HG03060 (cell line): ENCODE measurements at regions not wholly inside any gene's neighbourhood (a gene's known extent, or its start where the extent isn't known, plus 50 kb on each side); places are given as distances from the start of the nearest gene placed in this dataset.

ENCODE experiments used
- ATAC-seq: cut with Tn5 transposase; IDR thresholded peaks from one replicate; pipeline ENCODE4 v1.9.1; 2021; ENCODE audit warnings: low read depth, moderate number of reproducible peaks; ENCODE audit not compliant: unreplicated experiment

DNA sequence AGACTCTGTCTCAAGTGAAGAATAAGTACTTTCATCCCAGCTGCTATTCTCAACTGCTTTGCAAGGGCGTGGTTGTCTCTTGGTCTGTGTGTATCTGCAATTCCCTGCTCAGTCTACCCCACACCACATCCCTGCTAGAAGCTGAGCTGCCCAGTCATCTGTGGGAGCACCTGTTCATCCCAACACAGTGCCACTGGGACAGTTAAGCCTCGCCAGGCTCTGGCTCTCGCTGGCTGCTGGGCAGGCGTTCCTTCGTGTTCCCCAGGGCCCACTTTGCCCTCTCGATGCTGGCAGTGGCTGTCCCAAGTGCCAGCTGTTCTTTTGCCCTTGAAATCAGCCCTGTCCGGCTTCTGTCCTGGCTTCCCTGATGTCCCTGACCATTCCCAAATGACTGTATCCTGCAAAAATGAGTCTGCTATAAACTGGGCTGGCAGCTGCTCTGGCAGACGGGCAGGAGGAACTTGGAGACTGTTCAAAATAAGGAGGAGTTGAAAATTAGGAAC, 91.6 kb upstream of the KLHL25 start:
- no peak for ATAC-seq

DNA sequence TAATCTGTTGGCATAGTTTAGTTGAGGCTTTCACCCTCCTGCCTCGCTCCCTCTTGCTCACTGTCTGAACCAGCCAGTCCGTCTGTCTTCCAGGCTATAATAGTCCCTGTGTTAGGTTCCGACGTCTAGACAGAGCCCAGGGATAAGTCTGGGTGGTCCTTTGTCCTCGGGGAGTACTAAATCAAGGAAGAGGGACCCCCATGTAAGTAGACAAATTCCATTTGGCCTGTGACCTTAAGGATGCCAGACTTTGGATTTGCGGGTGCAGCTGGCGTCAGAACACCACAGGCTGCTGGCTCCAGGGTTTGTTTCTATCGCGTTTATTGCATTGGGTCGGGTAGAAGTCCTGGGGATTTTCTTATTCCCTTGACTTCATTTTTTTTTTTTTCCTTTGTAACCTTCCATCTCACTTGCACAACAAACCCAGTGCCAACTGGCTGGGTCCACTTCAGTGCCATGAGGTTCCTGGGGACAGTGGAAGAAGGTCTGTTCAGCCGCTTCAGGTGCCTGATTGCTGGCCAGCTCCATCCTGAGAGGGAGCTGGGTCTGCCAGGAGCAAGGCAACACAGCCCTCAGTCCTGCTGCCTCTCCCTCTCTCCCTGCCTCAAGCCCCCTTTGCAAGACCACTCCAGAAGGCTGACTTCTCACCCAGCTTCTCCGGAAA, 95.4 kb upstream of the KLHL25 start:
- no peak for ATAC-seq

DNA sequence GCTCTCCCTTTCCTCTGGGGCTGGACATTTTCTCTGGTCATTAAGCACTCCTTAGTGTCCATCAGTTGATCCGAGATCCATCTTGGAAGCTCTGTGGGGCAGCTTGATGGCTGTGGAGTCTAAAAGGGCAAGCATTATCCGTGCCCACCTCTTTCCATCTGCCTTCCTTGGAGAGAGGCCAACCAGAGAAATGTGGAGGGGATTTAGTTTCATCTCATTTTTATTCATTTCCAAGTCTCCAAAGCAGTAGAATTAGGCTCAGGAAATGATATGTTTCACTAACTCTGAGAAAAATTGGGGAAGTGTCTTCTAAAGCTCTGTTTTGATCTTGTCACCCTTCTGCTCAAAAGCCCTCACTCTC, 95.9 kb upstream of the KLHL25 start:
- ATAC-seq: no peak

- no peak for ATAC-seq
These were observed 96.7 kb upstream of the KLHL25 start for GRCh38 chr15:85891470-85891869.

DNA sequence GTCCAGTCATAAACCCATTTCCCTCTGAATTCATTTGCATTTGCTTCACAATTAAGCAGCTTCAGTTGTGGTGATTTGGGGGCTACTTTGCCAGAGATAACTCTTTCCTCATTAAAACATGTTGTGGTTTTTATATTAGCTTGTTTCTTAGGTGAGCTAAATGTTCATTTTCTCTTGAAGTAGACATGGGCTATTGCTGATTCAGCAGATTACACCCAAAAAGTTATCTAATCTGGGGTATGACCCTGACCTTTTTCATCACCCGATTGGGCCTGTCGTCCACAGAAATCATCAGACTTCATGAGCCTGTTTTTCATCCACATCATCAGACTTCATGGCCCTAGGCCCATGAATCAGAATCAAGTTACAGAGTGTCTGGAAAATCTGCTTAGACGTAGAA, 97.5 kb upstream of the KLHL25 start:
- no peak for ATAC-seq

DNA sequence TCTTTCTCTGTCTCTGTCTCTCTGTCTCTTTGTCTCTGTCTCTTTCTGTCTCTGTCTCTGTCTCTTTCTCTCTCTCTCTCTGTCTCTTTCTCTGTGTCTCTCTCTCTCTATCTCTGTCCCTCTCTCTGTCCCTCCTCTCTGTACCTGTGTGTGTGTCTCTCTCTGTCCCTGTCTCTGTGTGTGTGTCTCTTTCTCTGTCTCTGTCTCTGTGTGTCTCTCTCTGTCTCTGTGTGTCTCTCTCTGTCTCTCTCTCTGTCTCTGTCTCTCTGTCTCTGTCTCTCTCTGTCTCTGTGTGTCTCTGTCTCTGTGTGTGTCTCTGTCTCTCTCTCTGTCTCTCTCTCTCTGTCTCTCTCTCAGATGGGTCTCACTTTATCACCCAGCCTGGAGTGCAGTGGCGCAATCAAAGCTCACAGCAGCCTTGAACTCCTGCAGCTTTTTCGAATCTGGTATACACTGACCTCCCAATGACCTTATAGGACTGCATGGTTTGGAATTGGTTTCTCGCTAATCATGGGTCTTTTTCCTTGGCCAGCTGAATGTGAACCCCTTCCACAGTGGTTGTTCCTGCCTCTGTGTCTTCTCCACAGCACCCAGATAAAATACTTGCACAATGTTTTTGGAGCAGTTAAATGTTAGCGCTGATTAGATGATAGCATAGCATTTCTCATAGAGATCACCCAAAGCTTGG, 102.6 kb upstream of the KLHL25 start:
- ATAC-seq: no peak

DNA sequence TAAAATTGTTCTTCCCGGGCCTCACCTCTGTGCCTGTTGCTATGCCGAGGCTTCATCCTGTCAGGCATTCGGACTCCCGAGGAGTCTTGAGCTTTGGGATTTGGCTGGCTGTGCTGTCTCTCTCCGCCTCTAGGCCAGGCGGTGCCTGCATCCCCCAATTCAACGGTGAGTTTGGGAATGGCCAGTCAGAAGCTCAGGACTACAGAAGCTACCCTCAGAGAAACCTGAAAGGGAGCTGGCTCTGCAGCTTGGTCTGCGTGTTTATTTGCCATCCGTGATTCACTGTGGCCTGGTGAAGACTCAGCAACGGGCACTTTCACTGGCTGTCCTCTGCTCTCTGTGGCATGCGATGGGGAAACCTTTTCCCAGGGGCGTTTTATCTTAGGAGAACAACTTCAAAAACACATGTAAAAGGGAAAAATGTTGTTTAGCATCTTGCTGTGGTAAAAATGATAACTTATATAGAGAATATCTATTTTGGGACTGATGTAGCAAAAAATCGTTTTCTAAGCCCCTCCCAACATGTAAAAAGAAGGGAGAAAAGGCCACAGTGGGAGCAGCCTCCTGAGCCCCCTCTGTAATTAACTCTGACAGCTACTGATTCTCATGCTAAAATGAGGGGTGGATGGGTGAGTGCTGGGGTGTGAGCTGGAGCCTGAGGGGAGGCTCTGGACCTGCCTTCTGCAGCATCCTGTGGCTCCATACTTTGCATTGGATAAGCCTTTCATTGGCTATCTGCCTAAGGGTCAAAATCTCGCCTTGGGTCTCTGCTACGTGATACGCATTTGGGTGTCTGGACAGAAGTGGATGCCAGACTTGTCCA, 103.4 kb upstream of the KLHL25 start:
- ATAC-seq: no peak

GRCh38 chr15:85899927-85900326, 105.2 kb upstream of the KLHL25 start:
- ATAC-seq: no peak

DNA sequence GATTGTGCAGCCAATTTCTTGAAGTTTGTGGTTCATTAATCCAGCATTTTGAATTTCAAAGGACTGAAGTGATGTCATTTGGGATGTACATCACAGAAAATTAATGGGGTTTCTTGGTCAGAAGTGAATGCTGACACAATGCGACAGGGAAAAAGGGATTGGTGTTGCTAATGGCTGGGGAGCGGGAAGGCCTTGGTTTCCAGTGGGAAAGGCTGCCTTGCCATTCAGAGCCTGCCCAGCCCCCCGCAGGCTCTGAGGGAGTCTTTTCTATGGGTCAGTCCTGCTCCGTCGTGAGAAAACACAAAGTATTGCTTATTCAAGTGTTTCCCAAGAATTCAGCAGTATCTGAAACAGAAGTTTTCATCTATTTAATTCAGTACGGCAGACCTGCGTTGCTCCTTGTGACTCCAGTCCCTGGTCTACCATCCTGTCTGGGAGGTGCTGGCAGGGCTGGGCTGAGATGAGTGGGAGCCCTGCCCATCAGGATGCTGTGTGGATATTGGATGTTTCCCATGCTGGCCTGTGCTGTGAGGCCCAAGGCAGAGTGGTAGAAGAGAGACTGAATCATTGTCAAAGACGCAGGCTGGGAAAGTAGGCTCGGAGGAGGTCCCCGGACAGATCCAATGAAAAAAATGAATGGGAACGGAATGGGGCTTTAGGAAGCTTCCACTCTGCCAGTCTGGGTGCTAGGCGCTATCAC, 111.2 kb upstream of the KLHL25 start:
- no peak for ATAC-seq

GRCh38 chr15:85906640-85907039, 111.9 kb upstream of the KLHL25 start:
- no peak for ATAC-seq

DNA sequence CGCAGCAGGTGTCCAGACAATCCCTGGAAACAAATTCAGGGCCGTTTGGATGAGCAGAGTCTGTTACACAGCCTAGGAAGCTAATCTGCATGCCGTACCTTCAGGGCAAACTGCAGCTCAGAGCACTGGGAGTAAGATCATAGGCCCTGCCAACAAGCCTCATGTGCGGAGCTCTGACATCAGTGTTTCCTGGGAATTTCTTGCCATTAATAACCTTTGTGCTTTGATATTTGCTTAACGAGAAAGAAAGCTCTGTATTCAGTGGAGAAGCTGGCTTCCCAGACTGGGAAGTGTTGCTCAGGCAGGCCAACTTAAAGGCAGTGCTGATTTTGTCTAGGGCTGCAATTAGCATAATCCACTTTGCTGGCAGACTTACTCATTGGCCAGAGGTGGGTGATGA, 116.1 kb upstream of the KLHL25 start:
- ATAC-seq: no peak

GRCh38 chr15:85913461-85913860, 118.7 kb upstream of the KLHL25 start:
- ATAC-seq: no peak

DNA sequence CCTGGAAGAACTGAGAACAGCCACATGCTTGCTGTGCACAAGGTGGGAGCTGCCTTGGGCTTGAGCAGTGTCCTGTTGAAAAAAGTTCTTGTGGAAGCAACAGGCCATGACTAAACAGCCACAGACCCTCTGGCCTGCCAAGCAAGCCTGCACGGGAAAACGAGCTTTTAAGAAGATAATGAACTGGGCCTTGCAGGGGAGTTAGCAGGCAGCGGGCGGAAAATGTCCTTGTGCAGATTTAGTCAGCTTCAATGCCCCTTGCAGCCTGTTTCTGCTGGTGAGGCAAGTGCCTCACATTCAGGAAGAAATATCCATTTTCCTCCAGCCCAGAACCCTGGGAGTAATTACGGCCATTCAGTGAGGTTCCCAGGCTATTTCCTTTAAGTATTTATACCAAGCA, 126.2 kb upstream of the KLHL25 start:
- ATAC-seq: no peak

DNA sequence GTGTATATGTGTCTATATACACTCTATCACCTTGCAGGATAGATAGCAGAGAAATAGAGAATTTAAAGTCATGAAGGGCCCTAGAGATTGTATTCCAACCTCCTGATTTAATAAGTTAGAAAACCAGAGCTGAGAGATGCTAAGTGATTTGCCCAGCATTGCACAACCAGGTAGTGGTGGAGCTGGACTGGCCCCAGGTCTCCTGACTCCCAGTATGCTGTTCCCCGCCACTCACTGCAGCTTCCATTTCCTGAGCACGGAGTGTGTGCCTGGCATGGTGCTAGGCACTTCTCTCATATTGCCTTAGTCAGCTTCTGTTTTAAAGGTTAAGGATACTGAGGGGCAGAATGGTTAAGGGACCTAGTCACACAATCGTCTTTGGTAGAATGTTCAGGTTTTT, 129.4 kb upstream of the KLHL25 start:
- no peak for ATAC-seq

DNA sequence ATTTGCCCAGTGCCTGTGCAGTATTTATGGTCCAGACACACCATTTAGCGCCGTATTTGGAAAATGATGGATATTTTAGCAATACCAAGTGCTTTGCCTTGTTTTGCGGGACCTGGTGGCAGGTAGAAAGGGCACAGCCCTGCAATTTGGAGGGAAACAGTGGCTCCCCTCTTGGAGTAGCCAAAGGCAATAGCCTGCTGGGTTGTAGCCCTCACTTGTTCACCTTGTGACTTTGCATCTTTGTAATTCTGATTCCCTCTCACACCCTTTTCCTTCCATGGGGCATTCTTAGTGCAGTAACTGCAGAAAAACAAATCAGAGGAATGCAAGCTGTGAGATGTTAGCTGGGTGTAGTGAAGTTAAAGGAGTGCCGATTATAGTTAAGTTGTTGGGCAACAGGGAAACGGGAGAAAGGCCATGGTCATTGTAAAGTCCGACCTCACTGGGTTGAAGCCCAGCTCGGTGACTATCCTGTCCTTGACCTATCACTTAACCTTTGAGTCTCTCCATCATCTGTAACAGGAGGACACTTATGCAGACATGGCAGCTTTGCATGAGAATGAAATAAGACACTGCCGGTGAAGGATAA, 131.0 kb upstream of the KLHL25 start:
- ATAC-seq: no peak

GRCh38 chr15:85926834-85927233, 132.1 kb upstream of the KLHL25 start:
- no peak for ATAC-seq

GRCh38 chr15:85927931-85928537, 133.3 kb upstream of the KLHL25 start:
- ATAC-seq: no peak

- ATAC-seq: no peak
These were observed 135.1 kb upstream of the KLHL25 start for GRCh38 chr15:85929786-85930185.

DNA sequence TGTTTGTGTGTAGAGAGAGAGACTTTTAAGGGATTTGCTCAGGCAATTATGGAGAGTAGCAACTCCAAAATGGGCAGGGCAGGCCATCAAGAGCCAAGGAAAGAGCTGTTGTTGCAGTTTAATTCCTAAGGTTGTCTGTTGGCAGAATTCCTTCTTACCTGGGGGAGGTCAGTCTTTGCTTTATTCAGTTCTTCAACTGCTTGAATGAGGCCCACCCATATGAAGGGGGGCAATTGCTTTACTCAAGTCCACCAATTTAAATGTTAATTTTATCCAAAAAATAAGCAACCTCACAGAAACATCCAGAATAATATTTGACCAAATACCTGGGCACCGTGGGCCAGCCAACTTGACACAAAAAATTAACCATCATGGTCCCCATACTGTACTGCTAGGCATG, 137.7 kb upstream of the KLHL25 start:
- ATAC-seq: no peak

DNA sequence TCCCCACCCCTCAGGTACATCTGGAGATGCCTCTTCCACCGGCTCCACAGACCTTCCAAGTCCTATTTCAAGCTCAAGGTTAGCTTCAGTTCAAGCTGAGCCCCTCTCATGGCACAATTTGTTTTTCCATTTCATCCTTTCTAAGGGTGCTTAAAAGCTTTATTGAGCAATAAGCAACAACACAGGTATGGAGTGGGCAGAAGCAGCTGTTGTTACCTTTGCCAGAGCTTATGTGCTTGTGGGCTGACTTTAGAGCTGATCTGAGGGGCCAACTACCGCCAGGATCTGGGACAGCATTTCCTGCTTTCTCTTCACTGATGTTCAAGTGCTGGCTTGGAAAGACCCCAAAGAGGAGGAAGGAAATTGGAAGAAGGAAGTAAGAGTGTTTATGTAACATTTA, 140.0 kb upstream of the KLHL25 start:
- no peak for ATAC-seq
